ENCODE measurements at regions not wholly inside any gene's neighbourhood (a gene's known extent, or its start where the extent isn't known, plus 50 kb on each side); places are given as distances from the start of the nearest gene placed in this dataset.

GRCh38 chr17:68674029-68674925, 73.1 kb upstream of the FAM20A start:
- TF ChIP-seq POLR2AphosphoS5 (IDR thresholded peaks at IDR 0.05; ENCODE audit: low read depth) (no peak), CTCF (IDR thresholded peaks at IDR 0.05; ENCODE audit: insufficient read depth, low read length) (no peak), REST (IDR thresholded peaks at IDR 0.05; ENCODE audit: insufficient replicate concordance, low read depth) (no peak), SPI1 (IDR thresholded peaks at IDR 0.05; ENCODE audit: borderline replicate concordance, low read depth) (no peak)

All from HL-60 (cell line).